Esophagus mucosa (tissue), 1 donor: ENCODE measurements at regions not wholly inside any gene's neighbourhood (a gene's known extent, or its start where the extent isn't known, plus 50 kb on each side); places are given as distances from the start of the nearest gene placed in this dataset.
"Not testable (repeated sequence)": the region's sequence is repeated elsewhere in the genome, so short reads cannot be mapped to it uniquely, and the experiment has no call there.

Experiments used
- ATAC-seq: fragments of 200-7000 bp; cut with Tn5 transposase; one replicate; pipeline ENCODE4 v1.9.1; 2020
- donor health status: DM: yes; HTN: yes; CAD: no.

- ATAC-seq: no peak
Observed at GRCh38 chr16:85445779-85446222, 167.3 kb upstream of the GSE1 start.

- no peak for ATAC-seq
Observed at GRCh38 chr16:85446951-85447692, 166.0 kb upstream of the GSE1 start.

- ATAC-seq: no peak
Observed at GRCh38 chr16:85447693-85448313, 165.3 kb upstream of the GSE1 start.

- ATAC-seq: no peak
Observed at GRCh38 chr16:85448557-85449190, 164.4 kb upstream of the GSE1 start.

- no peak for ATAC-seq
Observed at GRCh38 chr16:85449191-85449884, 163.8 kb upstream of the GSE1 start.

- ATAC-seq: no peak
Observed at GRCh38 chr16:85449885-85450245, 163.3 kb upstream of the GSE1 start.

- not testable (repeated sequence) for ATAC-seq
Observed at GRCh38 chr16:85451142-85451541, 162.0 kb upstream of the GSE1 start.

- ATAC-seq: no peak
Observed at GRCh38 chr16:85451641-85452363, 161.3 kb upstream of the GSE1 start.

- ATAC-seq: no peak
Observed at GRCh38 chr16:85452364-85453193, 160.5 kb upstream of the GSE1 start.

- no peak for ATAC-seq
Observed at GRCh38 chr16:85453194-85453678, 159.9 kb upstream of the GSE1 start.

GRCh38 chr16:85453703-85454102 is 159.4 kb upstream of the GSE1 start:
- ATAC-seq: no peak

GRCh38 chr16:85454171-85454872 is 158.8 kb upstream of the GSE1 start:
- no peak for ATAC-seq

GRCh38 chr16:85455534-85455933 is 157.6 kb upstream of the GSE1 start:
- ATAC-seq: no peak

GRCh38 chr16:85457366-85457765 is 155.8 kb upstream of the GSE1 start:
- ATAC-seq: peak; percentile 51

GRCh38 chr16:85458968-85459367 is 154.2 kb upstream of the GSE1 start:
- ATAC-seq: peak; percentile 10

- no peak for ATAC-seq
Observed at GRCh38 chr16:85459529-85460251, 153.4 kb upstream of the GSE1 start.

- no peak for ATAC-seq
Observed at GRCh38 chr16:85460252-85461021, 152.7 kb upstream of the GSE1 start.

- ATAC-seq: no peak
Observed at GRCh38 chr16:85461022-85461813, 151.9 kb upstream of the GSE1 start.
